Caco-2 (cell line): ENCODE measurements at regions not wholly inside any gene's neighbourhood (a gene's known extent, or its start where the extent isn't known, plus 50 kb on each side); places are given as distances from the start of the nearest gene placed in this dataset.

Experiments
- BruUV-seq: library from RNA; stranded (reverse); fragments of 400-500 nt; replicated peaks from 2 replicates; lab custom pipeline; 2021; lab: Mats Ljungman, UMichigan
- CTCF ChIA-PET: fragments of 300-600 bp; sonication (Branson Sonifier 250); formaldehyde crosslinking; loops from one replicate; lab custom pipeline; 2022; ENCODE audit warnings: antibody characterized with exemption; lab: Charles Lee
- POLR2A ChIA-PET: fragments of 300-600 bp; sonication (Branson Sonifier 250); formaldehyde crosslinking; loops from one replicate; lab custom pipeline; 2022; ENCODE audit warnings: antibody characterized with exemption; lab: Charles Lee
- DNase-seq, 2 experiments: peaks; one replicate each; pipeline versions ENCODE4 v3.0.0 to v3.0.0-alpha.2; 2020 to 2022
- H3K27me3 ChIP-seq: replicated peaks from 2 replicates; pipeline ENCODE4 v1.6.0; 2011; ENCODE audit warnings: low read length; ENCODE audit not compliant: control insufficient read depth, insufficient read depth
- H3K36me3 ChIP-seq: 2 replicates; pipeline ENCODE4 v1.5.1; 2011; ENCODE audit warnings: low read length; ENCODE audit not compliant: control insufficient read depth, insufficient read depth
- H3K4me1 ChIP-seq: fragments of 250-450 bp; sonication (Bioruptor Pico); 2 replicates; pipeline ENCODE4 v1.5.1; 2020; ENCODE audit warnings: mild to moderate bottlenecking
- H3K4me3 ChIP-seq: 2 replicates; pipeline ENCODE4 v1.5.1; 2011; ENCODE audit warnings: low read depth, mild to moderate bottlenecking, control low read depth, low read length
- H3K9me3 ChIP-seq: fragments of 250-450 bp; sonication (Bioruptor Pico); 2 replicates; pipeline ENCODE4 v1.5.1; 2020; ENCODE audit warnings: mild to moderate bottlenecking, moderate library complexity
- H3K27ac Mint-ChIP-seq: one replicate; pipeline ENCODE4 v1.8.0; 2022; ENCODE audit warnings: mixed read lengths; ENCODE audit not compliant: unreplicated experiment
- H3K27me3 Mint-ChIP-seq: one replicate; pipeline ENCODE4 v1.8.0; 2022; ENCODE audit warnings: mixed read lengths; ENCODE audit not compliant: insufficient read depth, unreplicated experiment
- H3K36me3 Mint-ChIP-seq: one replicate; pipeline ENCODE4 v1.8.0; 2022; ENCODE audit warnings: mild to moderate bottlenecking, mixed read lengths; ENCODE audit not compliant: insufficient read depth, unreplicated experiment
- H3K4me1 Mint-ChIP-seq: one replicate; pipeline ENCODE4 v1.8.0; 2022; ENCODE audit warnings: low read depth, mixed read lengths; ENCODE audit not compliant: unreplicated experiment
- H3K4me3 Mint-ChIP-seq: one replicate; pipeline ENCODE4 v1.8.0; 2022; ENCODE audit warnings: mild to moderate bottlenecking, moderate library complexity, mixed read lengths; ENCODE audit not compliant: unreplicated experiment
- H3K9me3 Mint-ChIP-seq: one replicate; pipeline ENCODE4 v1.8.0; 2022; ENCODE audit warnings: mixed read lengths; ENCODE audit not compliant: unreplicated experiment
- intact Hi-C: fragments of 100-400 bp; cut with micrococcal nuclease; formaldehyde crosslinking; loops from one replicate; pipeline ENCODE4 v1.10.0; 2022; ENCODE audit not compliant: unreplicated experiment
- TF ChIP-seq, protein P1 (sequence below), 2 experiments: fragments of 200-600 bp in 1 of 2; IDR thresholded peaks; 1 replicate in 1 of 2; 2 replicates in 1 of 2; pipeline versions ENCODE4 v1.5.1 to v1.8.0; 2011 to 2022; ENCODE audit warnings: antibody characterized with exemption in 1 of 2, control low read depth in 1 of 2, inconsistent platforms in 1 of 2, low read depth in 1 of 2, low read length in 1 of 2, mild to moderate bottlenecking in 1 of 2, moderate library complexity in 1 of 2; ENCODE audit not compliant: insufficient read depth in 1 of 2, severe bottlenecking in 1 of 2, unreplicated experiment in 1 of 2

DNA sequence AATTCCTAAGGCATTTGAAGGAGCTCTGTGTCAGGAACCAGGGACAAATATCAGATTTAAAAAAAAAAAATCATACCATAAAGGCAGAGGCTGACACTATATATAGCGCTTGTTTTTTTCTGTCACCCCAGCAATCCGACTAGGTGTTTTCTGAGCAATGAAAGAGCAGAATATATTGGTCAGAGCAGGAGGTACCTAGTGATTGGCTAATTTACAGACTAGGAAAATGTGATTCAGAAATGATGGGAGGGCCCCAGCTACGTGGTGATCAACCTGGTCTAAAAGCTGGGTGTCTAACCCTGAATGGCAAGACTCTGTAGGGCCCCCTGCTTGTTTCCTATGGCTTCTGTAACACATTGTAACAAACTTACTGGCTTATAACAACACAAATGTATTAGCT lies 195.5 kb upstream of the XYLT1 start:
- no peaks in the 10 kb centered on the region for H3K4me1 ChIP-seq
- TF ChIP-seq, protein P1, sequence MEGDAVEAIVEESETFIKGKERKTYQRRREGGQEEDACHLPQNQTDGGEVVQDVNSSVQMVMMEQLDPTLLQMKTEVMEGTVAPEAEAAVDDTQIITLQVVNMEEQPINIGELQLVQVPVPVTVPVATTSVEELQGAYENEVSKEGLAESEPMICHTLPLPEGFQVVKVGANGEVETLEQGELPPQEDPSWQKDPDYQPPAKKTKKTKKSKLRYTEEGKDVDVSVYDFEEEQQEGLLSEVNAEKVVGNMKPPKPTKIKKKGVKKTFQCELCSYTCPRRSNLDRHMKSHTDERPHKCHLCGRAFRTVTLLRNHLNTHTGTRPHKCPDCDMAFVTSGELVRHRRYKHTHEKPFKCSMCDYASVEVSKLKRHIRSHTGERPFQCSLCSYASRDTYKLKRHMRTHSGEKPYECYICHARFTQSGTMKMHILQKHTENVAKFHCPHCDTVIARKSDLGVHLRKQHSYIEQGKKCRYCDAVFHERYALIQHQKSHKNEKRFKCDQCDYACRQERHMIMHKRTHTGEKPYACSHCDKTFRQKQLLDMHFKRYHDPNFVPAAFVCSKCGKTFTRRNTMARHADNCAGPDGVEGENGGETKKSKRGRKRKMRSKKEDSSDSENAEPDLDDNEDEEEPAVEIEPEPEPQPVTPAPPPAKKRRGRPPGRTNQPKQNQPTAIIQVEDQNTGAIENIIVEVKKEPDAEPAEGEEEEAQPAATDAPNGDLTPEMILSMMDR (IDR thresholded peaks at IDR 0.05; ENCODE audit: insufficient read depth in 1 of 2, low read depth in 1 of 2, low read length in 1 of 2, severe bottlenecking in 1 of 2, unreplicated experiment in 1 of 2): no peak
- intact Hi-C loops: no loop called here
- H3K36me3 ChIP-seq: no peaks in the 10 kb centered on the region
- BruUV-seq: no TSS peak
- Mint-ChIP-seq H3K4me1 (no peaks in the 10 kb centered on the region), H3K27me3 (peaks cover 17% of the 10 kb centered on the region), H3K9me3 (no peaks in the 10 kb centered on the region), H3K4me3 (no peak overlapping the region), H3K36me3 (no peaks in the 10 kb centered on the region), H3K27ac (no peak overlapping the region)
- no peak overlapping the region for H3K4me3 ChIP-seq
- H3K27me3 ChIP-seq: no peaks in the 10 kb centered on the region
- no peak for DNase-seq
- H3K9me3 ChIP-seq: no peaks in the 10 kb centered on the region
- ChIA-PET POLR2A (no interaction called here), CTCF (no interaction called here)

DNA sequence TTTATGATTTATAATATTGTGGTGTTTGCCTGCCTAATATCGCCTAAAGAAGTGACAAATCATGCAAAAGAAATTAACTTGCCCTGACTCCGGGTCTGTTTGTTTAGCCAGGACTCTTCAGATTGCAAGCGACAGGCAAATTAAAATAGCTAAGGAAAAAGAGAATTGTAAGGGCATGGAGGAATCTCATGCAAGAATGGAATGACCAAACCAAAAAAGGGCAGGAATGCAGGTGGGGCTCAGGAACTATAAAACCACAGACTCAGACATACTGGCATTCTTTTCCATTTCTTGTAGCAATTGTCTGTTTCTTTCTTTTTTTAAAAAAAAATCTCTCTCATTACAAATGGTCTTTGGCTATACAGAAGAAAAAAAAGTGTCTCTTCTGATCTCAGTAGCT lies 188.1 kb upstream of the XYLT1 start:
- Mint-ChIP-seq H3K27me3 (peaks cover 26% of the 10 kb centered on the region), H3K9me3 (no peaks in the 10 kb centered on the region), H3K27ac (no peak overlapping the region), H3K36me3 (no peaks in the 10 kb centered on the region), H3K4me1 (no peaks in the 10 kb centered on the region), H3K4me3 (no peak overlapping the region)
- Histone ChIP-seq H3K4me1 (no peaks in the 10 kb centered on the region), H3K36me3 (no peaks in the 10 kb centered on the region), H3K4me3 (no peak overlapping the region), H3K9me3 (no peaks in the 10 kb centered on the region), H3K27me3 (no peaks in the 10 kb centered on the region)
- ChIA-PET POLR2A (no interaction called here), CTCF (no interaction called here)
- DNase-seq: no peak
- no TSS peak for BruUV-seq
- TF ChIP-seq, protein P1 (IDR thresholded peaks at IDR 0.05; ENCODE audit: insufficient read depth in 1 of 2, low read depth in 1 of 2, low read length in 1 of 2, severe bottlenecking in 1 of 2, unreplicated experiment in 1 of 2): no peak
- intact Hi-C loops: no loop called here

DNA sequence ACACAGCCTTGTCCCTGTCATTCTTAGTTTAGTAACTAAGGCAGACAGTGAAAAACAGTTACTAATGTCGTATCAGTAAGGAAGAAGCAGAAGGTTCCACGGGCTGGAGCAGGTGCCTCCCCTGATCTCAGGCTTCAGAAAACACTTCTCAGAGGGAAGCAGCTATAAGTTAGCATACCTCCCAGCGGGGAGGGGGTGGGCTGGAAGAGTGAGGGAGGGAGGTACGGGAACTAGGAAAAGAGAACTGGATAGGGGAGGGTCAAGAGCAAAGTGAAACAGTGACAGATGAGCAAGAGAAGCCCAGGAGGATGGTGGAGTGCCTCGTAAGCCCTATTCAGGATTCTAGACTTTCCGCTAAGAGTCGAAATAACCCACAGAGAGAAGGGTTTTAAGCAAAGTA lies 186.3 kb upstream of the XYLT1 start:
- no peak for DNase-seq
- Histone ChIP-seq H3K4me3 (no peak overlapping the region), H3K9me3 (no peaks in the 10 kb centered on the region), H3K36me3 (no peaks in the 10 kb centered on the region), H3K27me3 (no peaks in the 10 kb centered on the region), H3K4me1 (no peaks in the 10 kb centered on the region)
- BruUV-seq: no TSS peak
- no peaks in the 10 kb centered on the region for H3K4me1 Mint-ChIP-seq
- TF ChIP-seq, protein P1 (IDR thresholded peaks at IDR 0.05; ENCODE audit: insufficient read depth in 1 of 2, low read depth in 1 of 2, low read length in 1 of 2, severe bottlenecking in 1 of 2, unreplicated experiment in 1 of 2): no peak
- peaks cover 25% of the 10 kb centered on the region for H3K27me3 Mint-ChIP-seq
- no peaks in the 10 kb centered on the region for H3K9me3 Mint-ChIP-seq
- no peak overlapping the region for H3K4me3 Mint-ChIP-seq
- intact Hi-C loops: no loop called here
- POLR2A ChIA-PET: no interaction called here
- H3K27ac Mint-ChIP-seq: no peak overlapping the region
- no peaks in the 10 kb centered on the region for H3K36me3 Mint-ChIP-seq
- CTCF ChIA-PET: no interaction called here
